ENCODE measurements at regions not wholly inside any gene's neighbourhood (a gene's known extent, or its start where the extent isn't known, plus 50 kb on each side); places are given as distances from the start of the nearest gene placed in this dataset.

- Histone ChIP-seq H3K4me1 (ENCODE audit: control insufficient read depth, insufficient read depth, low read length, poor library complexity, severe bottlenecking) (peaks cover 18% of the 10 kb centered on the region), H3K27ac (ENCODE audit: low read depth, low read length, severe bottlenecking) (peak overlapping the region; percentile 97), H3K9me3 (ENCODE audit: control insufficient read depth, low read length) (no peaks in the 10 kb centered on the region), H3K36me3 (ENCODE audit: control insufficient read depth, insufficient read depth, low read length) (no peaks in the 10 kb centered on the region), H3K4me3 (ENCODE audit: extremely low read depth, insufficient read depth, low read length, poor library complexity, severe bottlenecking) (no peak overlapping the region)
- 79% methylated on average over 2 of the region's 11 CpGs; no CpG with 5 or more reads in 1 of the 2 experiments for WGBS, 2 experiments (ENCODE audit: insufficient coverage in 2 of 2)
Measured at GRCh38 chr1:244964112-244964971, 100.0 kb upstream of the HNRNPU start.

GRCh38 chr1:244963231-244963826 lies 99.0 kb upstream of the HNRNPU start:
- Histone ChIP-seq H3K9me3 (ENCODE audit: control insufficient read depth, low read length) (no peaks in the 10 kb centered on the region), H3K4me3 (ENCODE audit: extremely low read depth, insufficient read depth, low read length, poor library complexity, severe bottlenecking) (no peak overlapping the region), H3K4me1 (ENCODE audit: control insufficient read depth, insufficient read depth, low read length, poor library complexity, severe bottlenecking) (peaks cover 15% of the 10 kb centered on the region), H3K36me3 (ENCODE audit: control insufficient read depth, insufficient read depth, low read length) (no peaks in the 10 kb centered on the region), H3K27ac (ENCODE audit: low read depth, low read length, severe bottlenecking) (peak overlapping the region; percentile 97)
- WGBS, 2 experiments (ENCODE audit: insufficient coverage in 2 of 2), result 95% methylated on average over 5 to 6 of the region's 7 CpGs

- H3K9me3 ChIP-seq (ENCODE audit: control insufficient read depth, low read length), result no peaks in the 10 kb centered on the region
- peaks cover 14% of the 10 kb centered on the region for H3K4me1 ChIP-seq (ENCODE audit: control insufficient read depth, insufficient read depth, low read length, poor library complexity, severe bottlenecking)
- H3K36me3 ChIP-seq (ENCODE audit: control insufficient read depth, insufficient read depth, low read length), result no peaks in the 10 kb centered on the region
- H3K4me3 ChIP-seq (ENCODE audit: extremely low read depth, insufficient read depth, low read length, poor library complexity, severe bottlenecking), result no peak overlapping the region
- no peak overlapping the region for H3K27ac ChIP-seq (ENCODE audit: low read depth, low read length, severe bottlenecking)
- WGBS, 2 experiments (ENCODE audit: insufficient coverage in 2 of 2), result 87 to 94% methylated on average over 3 of the region's 3 CpGs
Measured at GRCh38 chr1:244962130-244962529, 97.8 kb upstream of the HNRNPU start.

GRCh38 chr1:244960904-244961303 lies 96.6 kb upstream of the HNRNPU start:
- no peak overlapping the region for H3K27ac ChIP-seq (ENCODE audit: low read depth, low read length, severe bottlenecking)
- 78% methylated on average over 3 of the region's 4 CpGs; no CpG with 5 or more reads in 1 of the 2 experiments for WGBS, 2 experiments (ENCODE audit: insufficient coverage in 2 of 2)
- H3K9me3 ChIP-seq (ENCODE audit: control insufficient read depth, low read length), result no peaks in the 10 kb centered on the region
- no peaks in the 10 kb centered on the region for H3K36me3 ChIP-seq (ENCODE audit: control insufficient read depth, insufficient read depth, low read length)
- H3K4me1 ChIP-seq (ENCODE audit: control insufficient read depth, insufficient read depth, low read length, poor library complexity, severe bottlenecking), result peaks cover 14% of the 10 kb centered on the region
- H3K4me3 ChIP-seq (ENCODE audit: extremely low read depth, insufficient read depth, low read length, poor library complexity, severe bottlenecking), result no peak overlapping the region

- no peaks in the 10 kb centered on the region for H3K9me3 ChIP-seq (ENCODE audit: control insufficient read depth, low read length)
- no peak overlapping the region for H3K4me3 ChIP-seq (ENCODE audit: extremely low read depth, insufficient read depth, low read length, poor library complexity, severe bottlenecking)
- no peak overlapping the region for H3K27ac ChIP-seq (ENCODE audit: low read depth, low read length, severe bottlenecking)
- no CpG with 5 or more reads among the region's 4 CpGs for WGBS, 2 experiments (ENCODE audit: insufficient coverage in 2 of 2)
- no peaks in the 10 kb centered on the region for H3K36me3 ChIP-seq (ENCODE audit: control insufficient read depth, insufficient read depth, low read length)
- H3K4me1 ChIP-seq (ENCODE audit: control insufficient read depth, insufficient read depth, low read length, poor library complexity, severe bottlenecking), result peaks cover 6% of the 10 kb centered on the region
Measured at GRCh38 chr1:244958593-244958992, 94.2 kb upstream of the HNRNPU start.

GRCh38 chr1:244957525-244957924 lies 93.2 kb upstream of the HNRNPU start:
- no peak overlapping the region for H3K27ac ChIP-seq (ENCODE audit: low read depth, low read length, severe bottlenecking)
- 88 to 93% methylated on average over 2 of the region's 6 CpGs for WGBS, 2 experiments (ENCODE audit: insufficient coverage in 2 of 2)
- H3K4me1 ChIP-seq (ENCODE audit: control insufficient read depth, insufficient read depth, low read length, poor library complexity, severe bottlenecking), result no peaks in the 10 kb centered on the region

GRCh38 chr1:244957122-244957521 lies 92.8 kb upstream of the HNRNPU start:
- no CpG with 5 or more reads among the region's 6 CpGs for WGBS, 2 experiments (ENCODE audit: insufficient coverage in 2 of 2)
- no peak overlapping the region for H3K27ac ChIP-seq (ENCODE audit: low read depth, low read length, severe bottlenecking)
- no peaks in the 10 kb centered on the region for H3K36me3 ChIP-seq (ENCODE audit: control insufficient read depth, insufficient read depth, low read length)
- no peaks in the 10 kb centered on the region for H3K4me1 ChIP-seq (ENCODE audit: control insufficient read depth, insufficient read depth, low read length, poor library complexity, severe bottlenecking)
- no peak overlapping the region for H3K4me3 ChIP-seq (ENCODE audit: extremely low read depth, insufficient read depth, low read length, poor library complexity, severe bottlenecking)
- H3K9me3 ChIP-seq (ENCODE audit: control insufficient read depth, low read length), result no peaks in the 10 kb centered on the region

More at GRCh38 chr1:244957525-244957924, 93.2 kb upstream of the HNRNPU start:
- H3K4me3 ChIP-seq (ENCODE audit: extremely low read depth, insufficient read depth, low read length, poor library complexity, severe bottlenecking), result no peak overlapping the region
- no peaks in the 10 kb centered on the region for H3K36me3 ChIP-seq (ENCODE audit: control insufficient read depth, insufficient read depth, low read length)
- no peaks in the 10 kb centered on the region for H3K9me3 ChIP-seq (ENCODE audit: control insufficient read depth, low read length)

- Histone ChIP-seq H3K27ac (ENCODE audit: low read depth, low read length, severe bottlenecking) (no peak overlapping the region), H3K9me3 (ENCODE audit: control insufficient read depth, low read length) (no peaks in the 10 kb centered on the region), H3K4me3 (ENCODE audit: extremely low read depth, insufficient read depth, low read length, poor library complexity, severe bottlenecking) (no peak overlapping the region), H3K36me3 (ENCODE audit: control insufficient read depth, insufficient read depth, low read length) (no peaks in the 10 kb centered on the region), H3K4me1 (ENCODE audit: control insufficient read depth, insufficient read depth, low read length, poor library complexity, severe bottlenecking) (no peaks in the 10 kb centered on the region)
- WGBS, 2 experiments (ENCODE audit: insufficient coverage in 2 of 2), result 84 to 100% methylated on average over 3 to 4 of the region's 5 CpGs
Measured at GRCh38 chr1:244955661-244956060, 91.3 kb upstream of the HNRNPU start.

- no peaks in the 10 kb centered on the region for H3K4me1 ChIP-seq (ENCODE audit: control insufficient read depth, insufficient read depth, low read length, poor library complexity, severe bottlenecking)
- H3K4me3 ChIP-seq (ENCODE audit: extremely low read depth, insufficient read depth, low read length, poor library complexity, severe bottlenecking), result no peak overlapping the region
- WGBS, 2 experiments (ENCODE audit: insufficient coverage in 2 of 2), result 67 to 71% methylated on average over 1 of the region's 2 CpGs
- no peaks in the 10 kb centered on the region for H3K36me3 ChIP-seq (ENCODE audit: control insufficient read depth, insufficient read depth, low read length)
- H3K27ac ChIP-seq (ENCODE audit: low read depth, low read length, severe bottlenecking), result no peak overlapping the region
- H3K9me3 ChIP-seq (ENCODE audit: control insufficient read depth, low read length), result no peaks in the 10 kb centered on the region
Measured at GRCh38 chr1:244954359-244954758, 90.0 kb upstream of the HNRNPU start.

GRCh38 chr1:244953901-244954300 lies 89.6 kb upstream of the HNRNPU start:
- no CpG with 5 or more reads among the region's 4 CpGs for WGBS, 2 experiments (ENCODE audit: insufficient coverage in 2 of 2)
- Histone ChIP-seq H3K4me1 (ENCODE audit: control insufficient read depth, insufficient read depth, low read length, poor library complexity, severe bottlenecking) (no peaks in the 10 kb centered on the region), H3K27ac (ENCODE audit: low read depth, low read length, severe bottlenecking) (no peak overlapping the region), H3K36me3 (ENCODE audit: control insufficient read depth, insufficient read depth, low read length) (no peaks in the 10 kb centered on the region), H3K4me3 (ENCODE audit: extremely low read depth, insufficient read depth, low read length, poor library complexity, severe bottlenecking) (no peak overlapping the region), H3K9me3 (ENCODE audit: control insufficient read depth, low read length) (no peaks in the 10 kb centered on the region)

GRCh38 chr1:244952940-244953339 lies 88.6 kb upstream of the HNRNPU start:
- Histone ChIP-seq H3K9me3 (ENCODE audit: control insufficient read depth, low read length) (no peaks in the 10 kb centered on the region), H3K4me3 (ENCODE audit: extremely low read depth, insufficient read depth, low read length, poor library complexity, severe bottlenecking) (no peak overlapping the region), H3K27ac (ENCODE audit: low read depth, low read length, severe bottlenecking) (no peak overlapping the region), H3K4me1 (ENCODE audit: control insufficient read depth, insufficient read depth, low read length, poor library complexity, severe bottlenecking) (no peaks in the 10 kb centered on the region), H3K36me3 (ENCODE audit: control insufficient read depth, insufficient read depth, low read length) (no peaks in the 10 kb centered on the region)
- 88 to 92% methylated on average over 6 to 8 of the region's 8 CpGs for WGBS, 2 experiments (ENCODE audit: insufficient coverage in 2 of 2)

All from mesodermal cell (in vitro differentiated cells).